HG03025 (cell line): ENCODE measurements at regions not wholly inside any gene's neighbourhood (a gene's known extent, or its start where the extent isn't known, plus 50 kb on each side); places are given as distances from the start of the nearest gene placed in this dataset.

ENCODE experiments used
- ATAC-seq: cut with Tn5 transposase; IDR thresholded peaks from one replicate; pipeline ENCODE4 v1.9.1; 2021; ENCODE audit warnings: mild to moderate bottlenecking, moderate library complexity; ENCODE audit not compliant: unreplicated experiment, low FRiP score

DNA sequence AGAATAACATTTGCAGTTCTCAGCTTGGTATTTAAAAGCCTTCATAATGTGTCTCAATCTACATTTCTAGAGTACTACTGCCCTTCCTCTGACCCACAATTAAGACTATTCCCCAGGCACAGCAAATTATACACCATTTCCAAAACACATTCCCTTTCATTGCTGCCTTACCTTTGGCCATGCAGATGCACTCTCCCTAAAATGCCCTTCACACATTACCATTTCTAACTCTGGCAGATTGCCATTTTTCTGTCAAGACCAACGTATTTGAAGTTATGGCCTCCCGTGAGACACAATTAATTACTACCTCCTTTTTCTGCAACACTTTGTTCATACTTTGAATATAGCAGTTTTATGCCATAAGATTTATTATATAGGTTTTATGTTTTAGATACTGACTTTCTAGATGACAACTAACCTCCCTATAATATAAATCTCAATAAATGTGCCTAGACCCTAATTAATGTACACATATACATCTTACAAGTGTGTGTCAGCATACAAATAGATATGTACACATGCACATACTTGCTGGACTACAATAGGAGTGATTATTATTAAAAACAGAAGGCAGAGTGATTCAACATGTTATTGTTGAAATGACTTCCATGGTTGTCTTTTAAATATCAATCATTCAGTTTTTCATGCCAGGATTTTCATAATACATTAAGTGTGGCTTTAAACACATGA is 2902.5 kb downstream of the PCDH9 start:
- ATAC-seq: no peak

- no peak for ATAC-seq
Measured at GRCh38 chr13:64314331-64314730, 2898.7 kb upstream of the PCDH20 start.

GRCh38 chr13:64311948-64312347 is 2896.3 kb upstream of the PCDH20 start:
- no peak for ATAC-seq

- no peak for ATAC-seq
Measured at GRCh38 chr13:64311112-64311511, 2895.5 kb upstream of the PCDH20 start.

DNA sequence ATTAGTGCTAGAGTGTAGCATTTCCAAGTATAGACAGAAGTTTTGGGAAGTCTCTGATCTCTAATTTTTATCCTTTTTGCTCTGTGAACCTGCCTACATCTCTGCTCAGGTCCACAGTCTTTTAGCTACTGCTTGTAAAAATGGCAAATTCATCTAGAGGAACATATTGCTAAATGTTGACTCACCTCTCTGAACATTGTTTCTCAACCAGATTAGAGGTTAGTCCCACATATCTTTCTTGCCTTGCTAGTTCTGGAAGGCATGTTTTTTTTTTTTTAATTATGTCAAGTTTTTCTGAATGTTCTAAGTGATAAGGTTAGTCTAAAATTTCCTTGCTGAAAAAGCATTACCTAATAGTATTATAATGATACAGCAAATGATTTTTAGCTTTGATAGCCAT is 2889.6 kb upstream of the PCDH20 start:
- ATAC-seq: no peak

DNA sequence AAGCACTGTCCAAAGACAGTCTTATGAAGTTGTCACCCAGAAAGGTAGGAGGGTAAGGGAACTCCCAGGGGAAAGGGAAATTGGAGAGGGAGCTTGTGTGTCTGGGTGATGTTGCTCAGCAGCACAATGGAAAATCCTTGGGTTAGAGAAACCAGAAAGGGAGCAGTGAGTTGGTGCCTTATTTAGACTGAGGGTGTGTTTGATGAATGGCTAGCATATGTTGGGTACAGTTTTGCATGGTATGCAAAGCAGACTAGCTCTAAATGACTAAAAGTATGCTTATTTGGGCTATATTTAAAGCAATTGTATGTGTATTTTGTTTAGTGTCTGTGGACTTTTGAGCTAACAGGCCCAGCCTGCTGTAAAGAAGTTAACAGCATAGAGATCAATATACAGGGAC is 2884.6 kb upstream of the PCDH20 start:
- ATAC-seq: no peak

DNA sequence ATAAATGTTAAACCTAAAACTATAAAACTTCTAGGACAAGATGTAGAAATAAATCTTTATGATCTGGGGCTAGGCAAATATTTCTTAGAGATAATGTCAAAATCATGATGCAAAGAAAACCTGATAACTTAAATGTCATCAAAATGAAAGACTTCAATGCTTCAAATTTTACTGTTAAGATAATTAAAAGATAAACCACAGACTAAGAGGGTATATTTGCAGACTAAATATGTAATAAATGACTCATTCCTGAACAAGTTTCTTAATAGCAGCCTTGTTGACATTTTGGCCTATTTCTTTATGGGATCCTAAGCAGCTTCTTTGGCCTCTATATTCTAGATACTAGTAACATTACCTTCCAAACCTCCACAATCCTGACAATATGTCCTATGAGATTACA is 2878.3 kb upstream of the PCDH20 start:
- ATAC-seq: no peak

- ATAC-seq: no peak
Measured at GRCh38 chr13:64289702-64290101, 2874.1 kb upstream of the PCDH20 start.

DNA sequence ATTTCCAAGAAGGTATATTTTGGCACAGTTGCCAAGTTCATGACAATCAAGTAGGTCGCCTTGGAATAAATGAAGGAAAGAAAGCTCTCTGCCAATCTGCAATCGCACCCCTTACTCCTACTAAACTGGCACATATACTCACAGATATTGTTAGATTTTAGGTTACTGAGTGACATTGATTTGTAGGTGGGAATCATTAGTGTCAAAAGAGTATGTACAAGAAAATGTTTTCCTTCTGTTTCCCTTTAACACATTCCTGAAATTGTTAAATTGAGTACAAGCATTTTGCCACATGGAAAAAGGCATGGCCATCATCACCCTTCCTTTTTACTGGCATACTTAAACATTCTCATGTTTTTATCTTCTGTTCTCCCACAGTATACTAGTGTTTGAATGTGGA is 2868.3 kb upstream of the PCDH20 start:
- no peak for ATAC-seq

DNA sequence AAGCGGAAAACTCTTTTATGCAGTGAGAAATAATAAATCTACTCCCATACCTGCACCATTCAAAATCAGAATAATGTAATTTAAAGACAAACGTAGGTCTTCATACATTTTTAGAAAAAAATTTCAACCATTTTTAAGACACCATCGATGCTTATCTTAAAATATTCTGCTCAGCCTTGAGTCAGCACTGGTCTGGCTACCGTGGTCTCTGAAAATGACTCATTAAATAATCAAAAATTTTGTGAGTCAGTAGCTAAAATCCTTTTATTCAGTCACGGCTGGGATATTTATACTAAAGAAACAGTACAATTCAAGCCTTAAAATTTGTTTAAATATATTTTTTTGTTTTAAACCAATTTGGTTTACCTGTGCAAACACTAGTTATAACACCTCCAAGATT is 2862.8 kb upstream of the PCDH20 start:
- no peak for ATAC-seq

GRCh38 chr13:64277097-64277496 is 2861.4 kb upstream of the PCDH20 start:
- ATAC-seq: no peak

DNA sequence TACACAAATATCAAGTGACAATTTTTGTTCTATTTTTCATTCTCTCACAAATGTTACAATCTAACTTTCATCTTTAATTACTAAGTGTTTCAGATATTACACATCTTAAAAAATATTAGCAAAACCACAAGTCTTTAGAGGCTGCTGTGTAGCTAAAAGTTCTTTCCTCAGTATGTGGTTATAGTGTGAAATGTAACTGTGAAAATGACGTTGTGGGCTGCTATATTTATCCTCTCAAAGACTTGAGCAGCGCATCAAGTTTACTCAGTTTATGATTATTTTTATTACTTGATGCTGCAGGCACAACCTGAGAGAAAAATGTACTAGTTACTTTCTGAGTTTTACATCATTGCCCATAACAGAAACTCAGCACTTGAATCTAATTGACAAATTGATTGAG is 2860.6 kb upstream of the PCDH20 start:
- no peak for ATAC-seq

DNA sequence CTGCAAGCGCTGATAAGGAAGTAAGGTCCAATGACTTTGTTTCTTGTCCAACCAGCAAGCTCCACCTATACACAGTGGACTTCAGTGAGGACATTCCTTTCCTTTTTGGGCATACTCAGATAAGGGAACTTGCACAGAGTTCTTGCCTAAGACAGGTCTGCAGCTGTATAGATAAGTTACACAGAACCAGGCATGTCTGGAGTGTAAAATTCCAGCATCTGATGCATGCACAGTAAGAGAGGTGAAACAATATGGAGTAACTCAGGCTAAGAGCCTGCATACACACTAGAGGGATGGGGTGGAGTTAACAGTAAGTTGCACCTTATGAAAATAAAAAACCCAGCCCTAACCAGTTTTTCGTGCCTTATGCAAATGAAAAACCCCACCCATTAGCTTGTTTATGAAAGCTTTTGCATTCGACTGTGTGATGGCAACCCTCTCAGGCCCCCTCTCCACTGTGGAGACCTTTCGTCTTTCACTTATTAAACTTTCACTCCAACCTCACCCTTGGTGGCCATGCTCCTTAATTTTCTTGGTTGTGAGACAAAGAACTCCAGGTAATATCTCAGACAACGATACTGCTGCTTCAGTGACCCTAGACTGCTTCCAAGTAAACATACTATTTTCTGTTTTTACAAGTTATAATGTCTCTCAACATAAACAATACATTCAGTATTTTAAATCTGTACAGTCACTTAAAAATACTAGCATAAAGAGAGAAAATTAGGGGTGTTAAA is 2859.0 kb upstream of the PCDH20 start:
- ATAC-seq: no peak

DNA sequence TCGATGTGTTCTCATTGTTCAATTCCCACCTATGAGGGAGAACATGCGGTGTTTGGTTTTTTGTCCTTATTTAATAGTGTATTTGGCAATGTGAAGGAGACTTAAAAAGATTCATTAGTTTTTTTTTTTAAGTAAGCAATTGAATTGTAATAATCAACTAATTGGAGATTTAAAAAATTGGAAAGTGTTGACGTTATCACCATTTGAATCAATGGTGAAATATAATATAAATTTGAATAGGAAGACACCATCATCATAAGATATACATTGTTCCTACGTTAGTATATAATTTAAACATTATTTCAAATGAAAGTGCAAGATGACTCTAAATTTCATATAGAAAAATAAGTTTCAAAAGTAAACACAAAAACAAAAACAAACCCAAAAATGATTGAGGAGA is 2858.1 kb upstream of the PCDH20 start:
- ATAC-seq: no peak

DNA sequence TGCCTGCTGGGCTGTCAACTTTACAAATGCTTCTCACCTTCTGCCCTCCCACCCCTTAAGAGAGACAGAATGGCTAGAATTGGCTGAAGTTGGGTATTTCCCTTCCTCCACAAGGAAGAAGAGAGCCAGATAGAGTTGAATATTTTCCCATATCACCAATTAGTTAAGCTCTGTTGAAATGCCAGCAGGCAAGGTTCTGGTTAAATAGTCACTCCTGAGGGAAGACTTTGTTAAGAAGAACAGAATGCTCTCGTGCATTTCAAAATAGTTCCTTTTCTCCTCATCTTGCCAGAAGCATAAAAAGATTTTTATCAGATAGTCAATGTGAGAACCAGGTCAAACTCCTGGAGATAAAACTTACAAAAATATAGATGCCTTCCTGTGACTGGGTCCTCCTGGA is 2857.0 kb upstream of the PCDH20 start:
- no peak for ATAC-seq

- ATAC-seq: no peak
Measured at GRCh38 chr13:64266024-64266423, 2850.4 kb upstream of the PCDH20 start.

DNA sequence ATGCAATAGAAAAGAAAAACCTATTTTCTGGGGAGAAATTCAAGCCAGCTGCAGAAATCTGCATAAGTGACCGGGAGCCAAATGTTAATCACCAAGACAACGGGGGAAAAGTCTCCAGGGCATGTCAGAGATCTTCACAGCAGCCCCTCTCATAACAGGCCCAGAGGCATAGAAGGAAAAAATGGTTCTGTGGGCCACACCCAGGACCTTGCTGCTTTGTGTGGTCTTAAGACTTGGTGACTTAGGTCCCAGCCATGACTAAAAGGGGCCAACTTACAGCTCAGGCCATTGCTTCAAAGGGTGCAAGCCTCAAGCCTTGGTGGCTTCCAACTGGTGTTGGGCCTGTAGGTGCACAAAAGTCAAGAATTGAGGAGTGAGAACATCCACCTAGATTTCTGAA is 2847.6 kb upstream of the PCDH20 start:
- no peak for ATAC-seq

DNA sequence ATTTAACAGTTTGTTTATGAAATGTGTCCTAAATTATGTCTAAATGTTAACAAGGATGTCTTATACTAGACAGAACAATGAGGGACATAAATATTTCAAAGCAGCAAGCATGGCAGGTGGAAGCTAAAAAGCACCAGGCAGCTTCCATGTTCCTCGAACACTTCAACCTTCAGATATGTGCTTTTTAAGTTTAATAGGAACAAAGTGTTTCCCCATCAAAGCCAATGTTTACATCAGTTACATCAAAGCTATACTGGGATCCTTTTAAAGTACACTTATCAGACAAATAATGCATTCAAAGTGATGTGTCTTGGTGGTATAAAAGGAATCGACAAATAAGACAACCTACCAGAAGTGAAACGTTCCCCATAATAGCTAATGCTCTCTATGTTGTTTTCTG is 2841.1 kb upstream of the PCDH20 start:
- no peak for ATAC-seq

DNA sequence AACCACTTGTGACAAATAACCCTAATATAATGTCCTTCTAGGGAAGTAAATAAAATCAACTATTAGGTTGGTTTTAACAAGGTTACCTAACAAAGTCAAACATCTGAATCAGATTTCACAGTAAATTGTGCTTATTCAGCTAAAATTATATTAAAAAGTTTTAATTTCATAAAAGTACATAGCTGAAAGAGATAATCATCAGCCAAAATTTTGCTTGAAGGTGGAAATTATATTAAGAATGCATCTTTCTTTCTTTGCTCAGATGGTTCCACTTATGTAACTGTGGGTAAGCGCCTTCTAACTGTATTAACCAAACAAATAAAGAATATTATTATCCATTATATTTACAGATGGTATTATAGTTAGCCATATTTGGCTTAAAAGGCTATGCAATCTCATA is 2840.3 kb upstream of the PCDH20 start:
- no peak for ATAC-seq

GRCh38 chr13:64248371-64249065 is 2832.9 kb upstream of the PCDH20 start:
- no peak for ATAC-seq

GRCh38 chr13:64239372-64239771 is 2823.7 kb upstream of the PCDH20 start:
- ATAC-seq: no peak

DNA sequence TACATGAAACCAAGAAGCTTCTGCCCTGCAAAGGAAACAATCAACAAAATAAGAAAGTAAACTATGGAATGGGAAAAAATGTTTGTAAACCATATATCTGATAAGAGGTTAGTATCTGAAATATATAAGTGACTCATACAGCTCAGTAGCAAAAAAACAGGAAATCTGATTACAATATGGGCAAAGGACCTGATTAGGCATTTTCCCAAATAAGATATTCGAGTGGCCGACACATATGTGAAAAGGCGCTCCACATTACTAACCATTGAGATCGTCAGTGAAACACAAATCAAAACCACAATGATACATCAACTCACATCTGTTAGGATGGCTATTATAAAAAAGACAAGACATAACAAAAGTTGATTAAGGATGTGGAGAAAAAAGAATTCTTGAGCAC is 2818.6 kb upstream of the PCDH20 start:
- no peak for ATAC-seq
